Right atrium auricular region (tissue), 2 donors: ENCODE measurements at regions not wholly inside any gene's neighbourhood (a gene's known extent, or its start where the extent isn't known, plus 50 kb on each side); places are given as distances from the start of the nearest gene placed in this dataset.

ENCODE experiments used
- DNase-seq: peaks from one replicate; pipeline ENCODE4 v3.0.0-alpha.2; 2019; ENCODE audit warnings: low spot score
- H3K27ac ChIP-seq, 2 donors: fragments of 200-600 bp; sonication (generic); 1 replicate in 1 of 2; 2 replicates in 1 of 2; pipeline ENCODE4 v1.5.1; 2016 to 2019
- H3K27me3 ChIP-seq, 2 donors: fragments of 200-600 bp; sonication (generic); one replicate each; pipeline versions ENCODE4 v1.5.1 to v1.6.0; 2017 to 2019
- H3K36me3 ChIP-seq: fragments of 200-600 bp; sonication (generic); one replicate; pipeline ENCODE4 v1.5.1; 2016
- H3K4me1 ChIP-seq, 2 donors: fragments of 200-600 bp; sonication (generic); one replicate each; pipeline versions ENCODE4 v1.5.1 to v1.6.0; 2017 to 2019
- H3K4me3 ChIP-seq, 2 donors: fragments of 200-600 bp; sonication (generic); 1 replicate in 1 of 2; 2 replicates in 1 of 2; pipeline ENCODE4 v1.5.1; 2017 to 2019; ENCODE audit warnings: mild to moderate bottlenecking in 1 of 2, moderate library complexity in 1 of 2
- H3K9me3 ChIP-seq, 2 donors: fragments of 200-600 bp; sonication (generic); one replicate each; pipeline ENCODE4 v1.5.1; 2019
- TF ChIP-seq, protein P1 (sequence below), 2 donors: fragments of 200-600 bp; sonication (generic); IDR thresholded peaks; one replicate each; pipeline ENCODE4 v1.5.1; 2019; ENCODE audit warnings: antibody characterized with exemption in 2 of 2

GRCh38 chr21:15486460-15487195, 243.2 kb upstream of the USP25 start:
- Histone ChIP-seq H3K9me3 (no peaks in the 10 kb centered on the region), H3K4me3 (no peak overlapping the region), H3K27ac (no peak overlapping the region), H3K27me3 (no peaks in the 10 kb centered on the region), H3K36me3 (no peaks in the 10 kb centered on the region), H3K4me1 (no peaks in the 10 kb centered on the region)
- no peak for DNase-seq
- TF ChIP-seq, protein P1, sequence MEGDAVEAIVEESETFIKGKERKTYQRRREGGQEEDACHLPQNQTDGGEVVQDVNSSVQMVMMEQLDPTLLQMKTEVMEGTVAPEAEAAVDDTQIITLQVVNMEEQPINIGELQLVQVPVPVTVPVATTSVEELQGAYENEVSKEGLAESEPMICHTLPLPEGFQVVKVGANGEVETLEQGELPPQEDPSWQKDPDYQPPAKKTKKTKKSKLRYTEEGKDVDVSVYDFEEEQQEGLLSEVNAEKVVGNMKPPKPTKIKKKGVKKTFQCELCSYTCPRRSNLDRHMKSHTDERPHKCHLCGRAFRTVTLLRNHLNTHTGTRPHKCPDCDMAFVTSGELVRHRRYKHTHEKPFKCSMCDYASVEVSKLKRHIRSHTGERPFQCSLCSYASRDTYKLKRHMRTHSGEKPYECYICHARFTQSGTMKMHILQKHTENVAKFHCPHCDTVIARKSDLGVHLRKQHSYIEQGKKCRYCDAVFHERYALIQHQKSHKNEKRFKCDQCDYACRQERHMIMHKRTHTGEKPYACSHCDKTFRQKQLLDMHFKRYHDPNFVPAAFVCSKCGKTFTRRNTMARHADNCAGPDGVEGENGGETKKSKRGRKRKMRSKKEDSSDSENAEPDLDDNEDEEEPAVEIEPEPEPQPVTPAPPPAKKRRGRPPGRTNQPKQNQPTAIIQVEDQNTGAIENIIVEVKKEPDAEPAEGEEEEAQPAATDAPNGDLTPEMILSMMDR (IDR thresholded peaks at IDR 0.05), result no peak

DNA sequence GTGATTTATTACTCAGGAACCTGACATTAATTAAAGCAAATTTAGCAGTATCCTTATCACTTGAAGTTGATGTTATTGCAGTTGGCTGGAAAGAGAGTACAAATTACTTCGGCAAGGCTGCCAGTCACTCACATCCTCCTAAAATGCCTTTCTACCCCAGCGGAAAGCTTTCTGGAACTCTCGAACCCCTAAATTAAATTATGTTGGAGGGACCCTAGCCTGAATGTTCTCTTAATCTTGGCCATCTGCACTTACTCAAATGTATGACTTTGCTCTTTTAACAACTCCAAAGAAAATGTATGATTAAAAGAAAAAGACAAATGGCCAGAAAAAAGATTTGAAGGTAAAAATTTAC, 242.6 kb upstream of the USP25 start:
- Histone ChIP-seq H3K27me3 (no peaks in the 10 kb centered on the region), H3K27ac (no peak overlapping the region), H3K4me1 (no peaks in the 10 kb centered on the region), H3K9me3 (no peaks in the 10 kb centered on the region), H3K36me3 (no peaks in the 10 kb centered on the region), H3K4me3 (no peak overlapping the region)
- no peak for DNase-seq
- TF ChIP-seq, protein P1 (IDR thresholded peaks at IDR 0.05), result no peak

- TF ChIP-seq, protein P1 (IDR thresholded peaks at IDR 0.05), result no peak
These were observed 238.7 kb upstream of the USP25 start for GRCh38 chr21:15491100-15491499.

GRCh38 chr21:15493646-15494045, 236.1 kb upstream of the USP25 start:
- no peaks in the 10 kb centered on the region for H3K36me3 ChIP-seq
- DNase-seq, result no peak
- H3K4me1 ChIP-seq, result no peaks in the 10 kb centered on the region
- TF ChIP-seq, protein P1 (IDR thresholded peaks at IDR 0.05), result no peak
- no peak overlapping the region for H3K4me3 ChIP-seq
- H3K27ac ChIP-seq, result no peak overlapping the region
- no peaks in the 10 kb centered on the region for H3K27me3 ChIP-seq
- no peaks in the 10 kb centered on the region for H3K9me3 ChIP-seq

More at GRCh38 chr21:15491100-15491499, 238.7 kb upstream of the USP25 start:
- no peak for DNase-seq
- no peaks in the 10 kb centered on the region for H3K36me3 ChIP-seq
- H3K27ac ChIP-seq, result no peak overlapping the region
- no peak overlapping the region for H3K4me3 ChIP-seq
- no peaks in the 10 kb centered on the region for H3K4me1 ChIP-seq
- H3K27me3 ChIP-seq, result no peaks in the 10 kb centered on the region
- H3K9me3 ChIP-seq, result no peaks in the 10 kb centered on the region

DNA sequence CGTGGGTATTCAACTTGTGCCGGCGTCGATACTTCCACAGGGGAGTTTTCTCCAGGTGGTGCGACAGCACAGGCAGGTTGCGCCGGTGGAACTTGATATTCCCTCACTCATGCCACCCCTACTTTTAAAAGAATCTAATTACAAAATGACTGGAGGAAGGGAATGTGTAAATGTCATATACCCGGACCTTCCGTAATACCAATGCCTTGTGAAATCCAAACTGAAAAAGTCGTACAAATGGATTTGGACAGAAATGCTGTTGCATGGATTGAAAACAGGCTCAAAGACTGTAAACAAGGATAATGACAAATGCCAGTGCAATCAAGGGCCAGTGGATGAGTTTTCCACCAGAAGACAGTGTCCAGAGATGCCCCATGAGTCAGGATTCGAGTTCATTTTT, 235.3 kb upstream of the USP25 start:
- no peak overlapping the region for H3K4me3 ChIP-seq

More for the DNA sequence above, 235.3 kb upstream of the USP25 start:
- Histone ChIP-seq H3K4me1 (no peaks in the 10 kb centered on the region), H3K27ac (no peak overlapping the region), H3K9me3 (no peaks in the 10 kb centered on the region), H3K27me3 (no peaks in the 10 kb centered on the region), H3K36me3 (no peaks in the 10 kb centered on the region)
- TF ChIP-seq, protein P1 (IDR thresholded peaks at IDR 0.05), result no peak
- no peak for DNase-seq
